ENCODE measurements at regions not wholly inside any gene's neighbourhood (a gene's known extent, or its start where the extent isn't known, plus 50 kb on each side); places are given as distances from the start of the nearest gene placed in this dataset.
"Not testable (repeated sequence)": the region's sequence is repeated elsewhere in the genome, so short reads cannot be mapped to it uniquely, and the experiment has no call there.

DNA sequence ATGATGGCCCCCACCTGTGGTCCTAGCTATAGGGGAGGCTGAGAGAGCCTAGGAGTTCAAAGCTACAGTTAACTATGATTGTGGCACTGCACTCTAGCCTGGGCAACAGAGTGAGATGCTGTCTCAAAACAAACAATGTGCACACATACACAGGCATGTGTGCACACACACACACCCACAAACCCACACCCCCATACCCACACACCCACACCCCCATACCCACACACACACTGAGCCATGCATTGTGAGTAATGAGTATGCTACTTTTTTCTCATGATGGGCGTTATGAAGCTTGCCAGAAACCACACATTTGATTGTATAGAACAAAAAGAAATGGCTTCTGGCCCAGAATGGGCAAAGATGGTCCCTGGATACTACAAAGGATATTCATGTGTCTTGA lies 691.1 kb downstream of the SLC4A3 start:
- DNase-seq (ENCODE audit: low spot score), result no peak
- no peak for FAIRE-seq

DNA sequence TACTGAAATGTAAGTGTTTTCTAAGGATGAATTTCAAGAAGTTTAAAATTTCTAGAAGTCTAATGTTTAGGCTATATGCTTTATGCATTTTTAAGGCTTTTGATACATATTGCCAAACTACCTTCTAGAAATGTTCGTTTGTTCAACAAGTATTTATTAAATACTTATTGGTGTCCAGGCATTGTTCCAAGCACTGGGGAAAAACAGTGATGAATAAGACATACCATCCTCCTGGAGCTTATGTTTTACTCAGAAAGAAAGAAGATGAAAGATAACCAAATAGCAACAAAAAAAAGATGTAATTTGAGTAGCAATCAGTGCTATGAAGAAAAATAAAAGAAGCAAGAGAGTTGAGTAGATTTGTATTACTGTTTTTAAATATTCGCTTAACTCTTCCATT lies 692.9 kb downstream of the SLC4A3 start:
- no peak for DNase-seq (ENCODE audit: low spot score)

DNA sequence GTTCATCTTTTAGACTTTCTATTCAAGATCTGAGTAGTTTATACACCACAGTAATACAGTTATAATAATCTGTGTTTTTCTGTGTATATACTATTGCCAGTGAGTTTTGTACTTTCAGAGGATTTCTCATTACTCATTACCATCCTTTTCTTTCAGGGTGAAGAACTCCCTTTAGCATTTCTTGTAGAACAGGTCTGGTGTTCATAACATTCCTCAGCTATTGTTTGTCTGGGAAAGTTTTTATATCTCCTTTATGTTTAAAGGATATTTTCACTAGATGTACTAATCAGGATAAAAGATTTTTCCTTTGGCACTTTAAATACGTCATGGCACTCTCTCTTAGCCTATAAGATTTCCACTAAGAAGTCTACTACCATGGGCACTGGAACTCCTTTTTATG lies 705.5 kb downstream of the SLC4A3 start:
- DNase-seq (ENCODE audit: low spot score), result no peak

More for the DNA sequence above, 692.9 kb downstream of the SLC4A3 start:
- FAIRE-seq, result no peak

DNA sequence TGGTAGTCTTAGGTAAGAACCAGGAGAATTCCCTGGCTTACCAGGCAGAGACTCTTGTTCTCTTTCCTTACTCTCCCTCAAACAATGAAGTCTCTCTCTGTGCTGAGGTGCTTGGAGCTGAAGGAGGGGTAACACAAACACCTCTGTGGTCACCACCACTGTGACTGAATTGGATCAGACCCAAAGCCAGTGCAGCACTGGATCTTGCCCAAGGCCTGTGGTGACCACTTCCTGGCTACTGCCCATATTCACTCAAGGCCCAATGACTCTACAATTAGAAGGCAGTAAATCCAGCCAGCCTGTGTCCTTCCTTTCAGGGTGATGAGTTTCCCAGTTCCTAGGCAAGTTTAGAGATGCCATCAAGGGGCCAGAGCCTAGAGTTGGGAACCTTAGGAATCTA lies 706.8 kb downstream of the SLC4A3 start:
- peak; percentile 78 for FAIRE-seq
- peak; percentile 77 for DNase-seq (ENCODE audit: low spot score)

More for the DNA sequence above, 705.5 kb downstream of the SLC4A3 start:
- no peak for FAIRE-seq

DNA sequence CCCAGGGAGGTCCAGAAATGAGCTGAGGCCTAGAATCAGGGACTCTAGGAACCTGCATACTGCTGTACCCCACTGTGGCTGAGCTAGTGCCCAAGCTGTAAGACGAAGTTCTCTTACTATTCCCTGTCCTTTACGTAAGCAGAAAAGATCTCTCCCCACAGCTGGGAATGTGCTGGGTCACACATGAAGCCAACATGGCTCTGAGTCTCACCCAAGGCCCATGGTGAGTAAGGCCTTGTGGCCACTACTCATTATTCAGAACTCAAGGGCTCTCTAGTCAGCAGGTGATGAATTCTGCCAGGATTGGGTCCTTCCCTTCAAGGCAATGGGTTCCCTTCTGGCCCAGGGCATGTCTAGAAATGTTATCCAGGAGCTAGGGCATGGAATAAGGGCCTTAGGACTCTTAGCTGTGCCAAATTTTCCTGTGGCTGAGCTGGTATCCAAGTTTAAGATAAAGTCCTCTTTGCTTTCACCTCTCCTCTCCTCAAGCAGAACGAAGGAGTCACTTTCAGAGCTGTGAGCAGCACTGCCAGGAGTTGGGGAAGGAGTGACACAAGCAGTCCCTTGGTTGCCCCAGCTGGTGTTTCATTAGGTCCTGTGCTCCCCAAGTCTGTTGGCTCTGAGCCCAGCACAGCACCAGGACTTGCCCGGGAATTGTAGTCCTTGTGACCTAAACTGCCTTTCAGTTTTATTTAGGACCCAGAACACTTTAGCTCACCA lies 707.6 kb downstream of the SLC4A3 start:
- DNase-seq (ENCODE audit: low spot score), result no peak

DNA sequence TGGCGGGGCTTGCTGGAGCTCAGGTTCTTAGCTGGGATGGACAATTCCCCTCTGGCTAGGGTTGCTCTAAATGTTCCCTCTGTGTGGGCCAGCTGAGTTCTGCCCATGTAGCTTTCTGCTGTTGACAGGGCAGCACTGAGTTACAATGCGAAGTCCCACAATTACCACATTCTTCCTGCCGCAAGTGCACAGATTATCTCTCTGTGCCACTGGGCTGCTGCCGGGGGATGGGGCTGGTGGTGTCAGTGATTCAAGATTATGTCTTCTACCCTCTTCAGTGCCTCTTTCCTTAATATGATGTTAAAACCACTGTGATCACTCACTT lies 708.1 kb downstream of the SLC4A3 start:
- FAIRE-seq, result no peak
- no peak for DNase-seq (ENCODE audit: low spot score)

More for the DNA sequence above, 707.6 kb downstream of the SLC4A3 start:
- FAIRE-seq, result no peak

DNA sequence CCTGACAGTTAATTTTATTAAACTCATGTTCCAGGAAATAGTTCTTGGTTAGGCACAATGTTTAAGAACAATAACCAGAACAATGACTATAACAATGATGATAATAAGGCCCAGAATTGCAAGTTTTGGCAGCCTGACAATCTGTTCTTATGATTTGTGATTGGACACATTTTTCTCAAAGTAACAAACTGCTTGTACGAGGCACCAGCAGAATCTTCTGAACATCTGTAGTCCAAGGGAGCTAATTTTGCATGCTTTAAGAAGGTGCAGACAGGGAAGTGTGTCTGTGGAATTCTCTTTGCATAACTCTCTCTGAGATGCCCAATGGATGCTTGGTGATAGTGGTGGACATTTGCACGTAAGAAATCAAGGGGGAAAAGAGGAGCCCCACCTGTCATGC lies 709.3 kb downstream of the SLC4A3 start:
- no peak for DNase-seq (ENCODE audit: low spot score)
- FAIRE-seq, result no peak

DNA sequence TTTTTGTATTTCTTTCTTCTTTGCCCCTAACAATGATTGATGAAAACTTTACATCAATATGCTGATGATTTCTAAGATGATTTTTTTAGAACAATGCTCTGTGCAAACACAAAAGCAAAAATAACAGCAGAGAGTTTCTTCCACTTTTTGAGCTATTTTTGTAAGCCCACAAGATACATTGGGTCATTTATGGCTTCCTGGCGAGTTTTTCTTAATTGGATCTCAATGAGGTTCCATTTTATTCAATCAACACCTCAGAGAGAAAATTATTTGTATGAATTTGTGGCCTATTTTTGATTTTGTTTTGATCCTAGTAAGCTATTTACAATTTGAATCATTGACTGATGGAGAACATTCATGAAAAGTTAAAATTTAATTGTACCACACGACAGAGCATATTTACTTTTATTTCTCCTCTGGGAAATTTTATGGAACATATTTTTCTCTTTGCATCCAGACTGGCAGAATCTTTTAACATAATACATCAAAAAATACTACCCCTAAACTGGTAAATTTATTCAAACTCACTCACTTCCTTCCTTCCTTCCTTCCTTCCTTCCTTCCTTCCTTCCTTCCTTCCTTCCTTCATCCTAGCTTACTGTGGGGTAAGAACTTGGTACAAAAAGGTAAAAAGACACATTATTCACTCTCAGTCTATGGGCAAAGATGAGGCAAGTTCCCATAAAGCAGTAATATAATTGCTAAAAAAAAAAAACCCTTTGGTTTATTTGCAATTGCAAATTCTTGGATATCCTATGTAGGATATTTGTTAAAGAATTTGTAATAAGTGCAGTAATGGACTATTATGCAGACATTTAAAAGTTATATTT lies 710.4 kb downstream of the SLC4A3 start:
- FAIRE-seq (no peak), DNase-seq (ENCODE audit: low spot score) (no peak)

DNA sequence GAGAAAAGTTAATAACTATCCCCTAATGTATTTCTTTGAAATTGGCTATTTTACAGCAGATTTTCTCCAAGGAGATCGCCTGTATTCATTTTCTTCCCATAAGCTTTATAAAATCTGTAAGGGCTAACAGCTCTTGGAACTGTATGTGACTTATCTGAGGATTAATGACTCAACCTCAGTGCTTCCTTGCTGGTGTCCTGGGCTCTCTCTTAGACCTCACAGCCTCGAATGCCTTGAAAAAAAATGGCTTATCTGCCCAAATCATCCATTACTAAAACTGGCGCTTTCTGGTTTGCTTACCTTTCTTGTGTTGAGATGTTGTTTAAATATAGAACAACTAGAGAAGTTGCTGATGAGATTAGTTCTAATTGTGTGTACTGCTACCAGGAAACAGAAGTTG lies 713.6 kb downstream of the SLC4A3 start:
- DNase-seq (ENCODE audit: low spot score), result no peak
- FAIRE-seq, result no peak

DNA sequence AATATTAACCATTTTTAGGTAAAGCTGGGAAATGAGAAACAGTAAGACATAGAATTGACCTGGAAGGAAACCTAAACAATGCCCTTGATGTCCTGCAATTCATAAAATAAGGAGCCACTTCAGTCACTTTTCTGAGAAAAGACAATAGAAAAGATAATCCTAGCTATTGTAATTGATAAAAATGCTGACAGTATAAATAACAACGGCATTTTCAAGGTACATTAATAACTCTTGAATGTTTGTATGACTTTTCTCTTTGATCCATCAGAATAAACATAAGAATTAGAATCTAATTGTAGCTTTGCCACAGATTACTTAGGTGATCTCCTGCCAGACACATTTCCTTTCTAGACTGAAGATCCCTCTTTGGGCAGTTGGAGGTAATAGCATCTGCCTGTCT lies 719.5 kb downstream of the SLC4A3 start:
- FAIRE-seq (no peak), DNase-seq (ENCODE audit: low spot score) (no peak)

DNA sequence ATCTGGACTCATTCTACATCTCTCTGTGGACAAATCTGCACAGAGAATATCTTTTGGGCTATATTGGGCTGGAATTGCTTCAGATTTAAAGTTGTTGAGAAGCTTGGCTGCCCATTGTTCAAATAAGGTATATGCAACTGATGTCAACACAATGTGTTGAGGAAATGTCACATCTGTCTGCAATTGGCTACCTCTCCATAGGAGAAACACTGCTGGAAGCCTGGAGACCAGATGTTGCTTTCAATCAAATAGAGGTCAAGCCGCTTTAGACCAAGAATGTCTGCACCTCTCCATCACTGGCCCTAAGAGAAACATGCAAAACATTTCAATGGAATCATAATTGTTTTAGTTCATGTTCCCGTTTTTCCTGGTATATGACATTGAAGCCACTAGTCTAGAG lies 720.2 kb downstream of the SLC4A3 start:
- FAIRE-seq (no peak), DNase-seq (ENCODE audit: low spot score) (no peak)

DNA sequence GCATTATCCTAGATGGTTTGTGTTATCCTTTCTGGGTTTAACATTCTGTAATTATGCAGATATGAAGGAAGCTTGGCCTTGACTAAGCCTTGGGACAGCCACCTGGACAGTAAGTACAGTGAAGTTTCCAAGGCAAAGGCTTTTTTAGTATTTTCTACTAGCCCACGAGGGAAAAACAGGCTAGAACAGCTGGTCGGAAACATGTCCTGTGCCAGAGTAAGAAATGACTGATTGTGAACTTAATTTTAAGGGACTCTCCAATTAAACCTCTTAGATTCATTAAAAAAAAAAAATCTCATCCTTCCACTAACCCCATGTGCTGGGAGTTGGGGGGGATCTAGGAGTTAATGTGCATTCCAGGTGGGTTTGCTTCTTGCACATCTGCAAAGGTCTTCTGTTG lies 720.8 kb downstream of the SLC4A3 start:
- DNase-seq (ENCODE audit: low spot score) (no peak), FAIRE-seq (no peak)

DNA sequence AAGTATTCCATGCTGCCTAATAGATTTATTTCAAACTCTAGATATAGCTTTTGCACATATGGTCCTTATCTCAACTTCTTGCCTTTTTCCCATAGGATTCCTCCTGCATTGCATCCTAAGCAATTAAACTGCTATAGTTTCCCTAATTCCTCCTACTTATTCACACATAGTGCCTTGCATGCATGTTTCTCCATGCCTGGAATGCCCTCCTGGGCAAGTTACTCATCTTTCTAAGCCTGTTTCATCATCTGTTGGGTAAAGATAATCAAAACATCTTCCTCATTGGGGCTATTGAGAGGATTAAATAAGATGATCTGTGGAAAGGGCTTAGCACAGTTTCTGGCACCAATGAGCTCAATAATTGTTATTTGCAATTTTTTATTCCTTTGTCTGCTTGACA lies 726.5 kb downstream of the SLC4A3 start:
- DNase-seq (ENCODE audit: low spot score), result no peak

DNA sequence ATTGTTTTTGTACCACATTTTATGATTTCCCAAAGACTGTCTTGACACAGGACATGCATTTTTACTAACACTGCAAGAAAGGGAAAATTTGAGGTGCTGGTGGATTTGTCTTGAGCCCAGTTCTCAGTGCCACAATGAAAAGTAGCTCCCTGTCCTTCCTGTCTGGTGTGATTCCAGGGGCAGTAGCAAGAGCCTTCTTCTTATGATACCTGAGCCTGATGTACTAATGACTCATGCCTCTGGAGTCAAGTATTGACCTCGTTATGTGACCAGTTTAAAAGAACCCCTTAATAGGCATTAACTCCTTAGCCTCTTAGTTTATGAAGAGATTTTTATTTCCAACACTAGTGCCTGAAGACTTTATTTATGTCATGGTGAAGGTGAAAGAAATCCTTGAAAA lies 728.6 kb downstream of the SLC4A3 start:
- DNase-seq (ENCODE audit: low spot score) (no peak), FAIRE-seq (peak; percentile 2)

More for the DNA sequence above, 726.5 kb downstream of the SLC4A3 start:
- FAIRE-seq, result no peak

DNA sequence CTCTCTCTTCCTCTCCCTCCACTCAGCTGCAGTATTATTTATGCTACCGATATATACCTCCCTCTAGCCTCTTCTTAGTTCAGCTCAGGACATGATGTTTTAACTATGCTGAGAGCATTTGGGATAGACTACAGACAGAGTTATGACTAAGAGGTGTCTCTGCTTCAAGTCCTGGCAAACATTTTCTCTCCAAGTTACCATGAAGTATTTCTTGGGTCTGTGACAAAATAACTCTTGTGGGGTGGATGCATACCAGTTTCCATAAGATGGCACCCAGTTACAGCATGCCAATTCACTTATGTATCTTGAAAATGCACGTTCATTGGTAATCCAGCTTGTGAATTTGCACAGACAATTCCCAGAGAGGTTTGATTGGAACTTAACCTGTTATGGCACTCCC lies 737.6 kb downstream of the SLC4A3 start:
- FAIRE-seq, result no peak
- DNase-seq (ENCODE audit: low spot score), result no peak

DNA sequence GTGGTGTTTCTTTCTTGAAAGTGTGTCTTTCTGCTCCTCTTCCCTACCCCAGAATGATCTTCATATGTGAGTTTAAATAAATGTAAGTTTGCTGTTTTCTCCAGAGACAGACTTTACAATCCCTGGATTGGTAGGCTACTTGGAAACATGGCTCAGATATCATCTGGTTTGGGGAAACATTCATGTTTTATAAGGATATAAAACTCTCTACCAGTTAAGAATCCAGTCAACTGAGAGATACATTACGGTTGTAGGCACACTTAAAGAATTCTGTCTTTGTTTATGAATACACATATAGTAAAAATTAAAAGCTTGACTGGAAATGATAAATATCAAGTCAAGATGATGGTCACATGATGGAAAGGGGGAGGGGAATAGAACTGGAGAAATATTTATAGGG lies 739.3 kb downstream of the SLC4A3 start:
- DNase-seq (ENCODE audit: low spot score), result no peak
- FAIRE-seq, result no peak

DNA sequence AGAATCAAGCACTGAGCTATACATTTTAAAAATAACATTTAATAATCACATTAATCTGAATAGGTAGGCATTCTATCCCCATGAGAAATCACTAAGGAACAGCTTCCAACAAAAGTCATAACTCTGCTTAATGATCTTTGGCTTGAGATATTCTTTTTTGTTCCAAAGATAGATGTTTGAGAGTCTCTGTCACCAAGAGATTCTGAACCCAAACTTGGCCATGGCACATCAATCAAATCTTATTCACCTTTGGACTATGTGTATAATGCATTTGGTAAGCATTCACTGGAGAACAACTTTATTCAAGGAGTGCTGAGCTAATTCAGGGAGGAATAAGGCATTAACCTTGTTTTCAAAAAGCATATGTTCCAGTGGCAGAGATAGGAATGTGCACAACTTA lies 743.3 kb downstream of the SLC4A3 start:
- no peak for FAIRE-seq
- DNase-seq (ENCODE audit: low spot score), result no peak

DNA sequence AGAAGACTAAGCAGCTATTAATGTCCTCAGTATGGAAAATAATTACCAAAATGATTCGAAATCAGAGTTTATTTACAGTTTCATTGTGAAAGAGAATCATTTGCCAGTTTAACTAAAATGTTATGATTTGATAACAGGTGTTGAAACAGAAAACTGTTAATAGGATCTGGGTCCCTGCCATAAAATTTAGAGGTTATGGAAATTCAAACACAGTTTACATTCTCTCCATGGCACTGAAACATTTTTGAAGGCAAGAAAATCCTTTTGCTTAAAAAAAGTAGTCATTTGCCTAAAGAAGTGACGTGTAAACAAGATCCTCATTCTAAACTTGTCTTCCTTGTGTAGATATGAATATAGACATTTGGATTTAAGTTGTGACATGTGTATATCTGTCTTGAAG lies 743.8 kb downstream of the SLC4A3 start:
- DNase-seq (ENCODE audit: low spot score), result no peak
- FAIRE-seq, result no peak

DNA sequence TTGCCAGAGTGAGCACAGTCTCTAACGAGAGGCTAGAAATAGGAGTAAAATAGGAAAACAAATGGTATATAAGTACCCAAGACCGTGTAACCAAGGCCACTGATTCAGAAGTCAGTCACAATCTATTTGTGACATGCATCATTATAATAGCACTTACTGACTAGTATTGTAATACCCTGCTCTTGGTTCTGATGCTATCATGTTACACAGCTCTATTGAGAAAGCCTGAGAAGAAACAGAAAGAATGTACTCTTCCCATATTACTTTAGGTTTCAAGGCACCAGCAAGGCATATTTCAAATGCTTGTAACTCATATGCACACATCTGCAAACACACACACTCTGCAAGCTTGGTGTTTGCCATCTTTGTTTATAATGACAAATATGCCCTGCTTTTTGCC lies 746.4 kb downstream of the SLC4A3 start:
- FAIRE-seq, result no peak
- no peak for DNase-seq (ENCODE audit: low spot score)

DNA sequence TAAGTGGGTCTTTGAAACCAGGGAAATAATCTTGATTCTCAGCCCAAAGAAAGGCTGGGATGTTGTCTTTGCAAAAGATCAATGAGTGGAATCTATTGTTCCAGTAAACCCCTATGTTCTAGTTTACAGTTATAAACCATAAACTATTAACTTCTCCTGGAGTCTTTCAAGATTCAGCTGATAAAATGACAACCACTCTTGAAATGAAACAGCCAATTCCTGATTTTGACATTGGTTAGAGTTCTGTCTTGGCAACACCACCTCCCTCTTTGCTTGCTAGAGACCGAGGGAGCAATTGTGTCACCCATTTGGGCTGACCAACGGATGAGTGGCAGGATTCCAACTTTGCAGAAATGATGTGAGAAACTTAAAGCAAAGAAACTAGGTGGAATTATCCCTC lies 746.9 kb downstream of the SLC4A3 start:
- FAIRE-seq, result no peak
- no peak for DNase-seq (ENCODE audit: low spot score)

DNA sequence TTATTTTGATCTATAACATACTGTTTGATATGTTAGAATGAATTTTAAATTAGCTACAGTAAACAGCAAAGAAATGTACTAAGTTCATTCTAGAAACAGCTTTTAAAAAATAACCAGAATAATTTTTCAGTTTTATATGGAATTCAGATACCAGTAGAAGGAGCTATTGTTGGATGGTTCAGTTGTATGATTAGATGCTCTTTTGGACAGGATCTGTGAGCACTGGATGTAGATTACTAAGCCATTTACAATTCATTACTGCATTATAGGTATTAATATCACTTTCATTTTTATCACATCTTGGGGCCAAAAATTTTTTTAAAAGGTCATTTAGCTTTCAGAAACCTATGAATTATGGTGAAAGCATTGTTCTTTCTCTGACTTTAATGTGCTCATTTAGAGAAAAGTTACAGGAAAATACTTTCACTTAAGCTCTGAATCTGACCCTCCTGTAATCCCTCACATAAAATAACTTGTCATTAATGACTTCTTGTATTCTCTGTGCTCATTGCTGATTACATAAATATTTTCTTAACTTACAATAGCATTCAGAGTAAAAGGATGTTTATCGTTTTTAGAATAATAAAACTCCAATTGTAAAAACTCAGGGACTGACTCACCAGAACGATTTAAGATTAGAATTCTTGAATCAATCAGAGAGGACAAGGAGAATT lies 750.2 kb downstream of the SLC4A3 start:
- no peak for DNase-seq (ENCODE audit: low spot score)
- FAIRE-seq, result no peak

DNA sequence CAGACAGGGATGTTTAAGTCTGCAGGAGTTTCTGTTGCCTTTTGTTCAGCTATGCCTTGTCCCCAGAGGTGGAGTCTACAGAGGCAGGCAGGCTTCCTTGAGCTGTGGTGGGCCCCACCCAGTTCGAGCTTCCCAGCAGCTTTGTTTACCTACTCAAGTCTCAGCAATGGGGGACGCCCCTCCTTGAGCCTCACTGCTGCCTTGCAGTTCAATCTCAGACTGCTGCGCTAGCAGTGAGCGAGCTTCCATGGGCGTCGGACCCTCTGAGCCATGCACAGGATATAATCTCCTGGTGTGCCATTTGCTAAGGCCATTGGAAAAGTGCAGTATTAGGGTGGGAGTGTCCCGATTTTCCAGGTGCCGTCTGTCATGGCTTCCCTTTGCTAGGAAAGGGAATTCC lies 760.3 kb downstream of the SLC4A3 start:
- not testable (repeated sequence) for FAIRE-seq; DNase-seq (ENCODE audit: low spot score)
